LNCAP (cell line): ENCODE measurements at regions not wholly inside any gene's neighbourhood (a gene's known extent, or its start where the extent isn't known, plus 50 kb on each side); places are given as distances from the start of the nearest gene placed in this dataset.

Experiments
- CTCF ChIP-seq: fragments of 450-650 bp; IDR thresholded peaks from 2 replicates; pipeline ENCODE4 v1.5.1; 2017; ENCODE audit warnings: mild to moderate bottlenecking

- TF ChIP-seq CTCF, result no peak
Measured at GRCh38 chr11:95556342-95557163, 233.0 kb downstream of the FAM76B start.

GRCh38 chr11:95556011-95556341 lies 233.6 kb downstream of the FAM76B start:
- no peak for TF ChIP-seq CTCF

GRCh38 chr11:95554911-95555310 lies 234.7 kb downstream of the FAM76B start:
- TF ChIP-seq CTCF, result no peak

GRCh38 chr11:95549301-95549700 lies 240.3 kb downstream of the FAM76B start:
- TF ChIP-seq CTCF, result no peak

DNA sequence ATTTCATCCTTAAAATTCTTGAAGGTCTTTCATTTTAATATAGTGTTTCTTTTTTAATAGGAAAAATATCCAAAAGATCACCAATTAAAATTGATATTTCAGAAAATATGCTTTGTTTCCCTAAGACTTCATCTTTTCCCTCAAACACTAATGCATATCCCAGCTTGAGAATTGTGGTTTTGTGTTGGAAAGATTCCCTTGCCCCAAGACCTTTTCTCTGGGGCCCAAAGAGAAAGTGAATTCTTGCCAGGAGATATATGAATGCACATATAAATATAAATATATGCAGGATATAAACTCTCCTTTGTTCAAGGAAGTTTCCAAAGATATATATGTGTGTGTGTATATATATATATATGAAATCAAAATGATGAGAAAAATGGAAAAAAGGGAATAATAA lies 241.2 kb downstream of the FAM76B start:
- no peak for TF ChIP-seq CTCF

DNA sequence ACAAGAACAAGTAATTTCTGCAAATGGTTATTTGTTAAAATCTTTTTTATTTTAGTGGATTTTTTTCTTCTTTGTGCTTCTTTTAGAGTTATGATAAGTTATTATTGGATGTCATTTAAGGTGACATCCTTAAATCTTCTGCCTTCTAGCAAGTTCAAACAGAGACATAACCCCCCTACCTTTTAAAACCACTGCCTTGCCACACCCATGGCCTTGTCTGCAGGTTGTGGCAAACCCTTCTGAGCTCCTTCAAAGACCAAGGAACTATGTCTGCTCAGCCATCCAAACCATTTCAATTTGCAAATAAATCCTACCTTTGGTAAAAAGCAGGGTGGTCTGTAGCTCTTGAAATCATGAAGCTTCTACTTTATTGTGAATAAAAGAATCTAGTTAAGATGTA lies 241.6 kb downstream of the FAM76B start:
- no peak for TF ChIP-seq CTCF

GRCh38 chr11:95547186-95547585 lies 242.4 kb downstream of the FAM76B start:
- no peak for TF ChIP-seq CTCF
